HG03097 (cell line): ENCODE measurements at regions not wholly inside any gene's neighbourhood (a gene's known extent, or its start where the extent isn't known, plus 50 kb on each side); places are given as distances from the start of the nearest gene placed in this dataset.

ENCODE experiments used
- ATAC-seq: cut with Tn5 transposase; IDR thresholded peaks from one replicate; pipeline ENCODE4 v1.9.1; 2021; ENCODE audit not compliant: unreplicated experiment, low FRiP score

- no peak for ATAC-seq
Observed at GRCh38 chr2:204042401-204042800, 105.8 kb downstream of the ICOS start.

- peak; percentile 50 for ATAC-seq
Observed at GRCh38 chr2:204046145-204046544, 109.6 kb downstream of the ICOS start.

- ATAC-seq: peak; percentile 75
Observed at GRCh38 chr2:204049635-204050034, 113.1 kb downstream of the ICOS start.

GRCh38 chr2:204050681-204051080, 114.1 kb downstream of the ICOS start:
- ATAC-seq: no peak

GRCh38 chr2:204051476-204051875, 114.9 kb downstream of the ICOS start:
- ATAC-seq: no peak

GRCh38 chr2:204051984-204052556, 115.5 kb downstream of the ICOS start:
- ATAC-seq: no peak

- no peak for ATAC-seq
Observed at GRCh38 chr2:204059016-204059415, 122.5 kb downstream of the ICOS start.

GRCh38 chr2:204060841-204061240, 124.3 kb downstream of the ICOS start:
- no peak for ATAC-seq

- ATAC-seq: no peak
Observed at GRCh38 chr2:204061241-204061640, 124.7 kb downstream of the ICOS start.

- no peak for ATAC-seq
Observed at GRCh38 chr2:204064119-204064518, 127.6 kb downstream of the ICOS start.

GRCh38 chr2:204065566-204065965, 129.0 kb downstream of the ICOS start:
- ATAC-seq: no peak

GRCh38 chr2:204066051-204066450, 129.5 kb downstream of the ICOS start:
- ATAC-seq: no peak

GRCh38 chr2:204069804-204070203, 133.2 kb downstream of the ICOS start:
- no peak for ATAC-seq

GRCh38 chr2:204072443-204073324, 136.1 kb downstream of the ICOS start:
- ATAC-seq: no peak

GRCh38 chr2:204074456-204074855, 137.9 kb downstream of the ICOS start:
- ATAC-seq: no peak

- no peak for ATAC-seq
Observed at GRCh38 chr2:204078003-204078698, 141.6 kb downstream of the ICOS start.

- no peak for ATAC-seq
Observed at GRCh38 chr2:204081487-204082425, 145.2 kb downstream of the ICOS start.

- no peak for ATAC-seq
Observed at GRCh38 chr2:204086167-204086566, 149.6 kb downstream of the ICOS start.

- no peak for ATAC-seq
Observed at GRCh38 chr2:204089105-204089504, 152.5 kb downstream of the ICOS start.

GRCh38 chr2:204089574-204089973, 153.0 kb downstream of the ICOS start:
- ATAC-seq: no peak
